Heart right ventricle (tissue), 16 donors: ENCODE measurements at regions not wholly inside any gene's neighbourhood (a gene's known extent, or its start where the extent isn't known, plus 50 kb on each side); places are given as distances from the start of the nearest gene placed in this dataset.

Experiments
- ATAC-seq, 8 donors: fragments of 200-7000 bp; cut with Tn5 transposase; one replicate each; pipeline ENCODE4 v1.9.1; 2020; ENCODE audit warnings: mild to moderate bottlenecking in 8 of 8, moderate library complexity in 8 of 8, moderate number of reproducible peaks in 1 of 8
- DNase-seq, 2 donors: peaks; one replicate each; pipeline ENCODE4 v3.0.0-alpha.2; 2020
- H3K27ac ChIP-seq, 10 donors: fragments of 200-600 bp; sonication (generic) in 2 of 10; one replicate each; pipeline versions ENCODE4 v1.5.0 to v1.8.0; 2020 to 2022; ENCODE audit warnings: mild to moderate bottlenecking in 3 of 10
- H3K27me3 ChIP-seq, 7 donors: fragments of 200-600 bp; one replicate each; pipeline ENCODE4 v1.8.0; 2021 to 2022; ENCODE audit warnings: mild to moderate bottlenecking in 2 of 7
- H3K36me3 ChIP-seq, 9 donors: fragments of 200-600 bp; sonication (generic) in 1 of 9; one replicate each; pipeline versions ENCODE4 v1.5.0 to v1.8.0; 2020 to 2022; ENCODE audit warnings: mild to moderate bottlenecking in 2 of 9
- H3K4me1 ChIP-seq, 9 donors: fragments of 200-600 bp; sonication (generic) in 1 of 9; one replicate each; pipeline versions ENCODE4 v1.5.0 to v1.8.0; 2020 to 2022; ENCODE audit warnings: mild to moderate bottlenecking in 4 of 9
- H3K4me3 ChIP-seq, 10 donors: fragments of 200-600 bp; sonication (generic) in 2 of 10; one replicate each; pipeline versions ENCODE4 v1.5.0 to v1.8.0; 2020 to 2022; ENCODE audit warnings: mild to moderate bottlenecking in 7 of 10, moderate library complexity in 2 of 10
- H3K9me3 ChIP-seq, 11 donors: fragments of 200-600 bp in 10 of 11; sonication (generic) in 2 of 11; one replicate each; pipeline versions ENCODE4 v1.5.0 to v1.8.0; 2013 to 2022; ENCODE audit warnings: mild to moderate bottlenecking in 2 of 11, control low read depth in 1 of 11, moderate library complexity in 1 of 11
- WGBS, 2 donors: extraction: QIAGEN DNeasy Blood & Tissue Kit; methylation state at CpG; one replicate each; pipeline ENCODE4 v1.1.7; 2013; ENCODE audit warnings: inconsistent platforms in 1 of 2; 5-methylcytosine and 5-hydroxymethylcytosine counted together
- intact Hi-C, 10 donors: fragments of 100-400 bp; cut with DNase I; formaldehyde crosslinking; loops; one replicate each; pipeline versions ENCODE4 v1.11.1 to v1.14.2; 2022
- TF ChIP-seq, protein P1 (sequence below), 9 donors: fragments of 200-600 bp; sonication (generic) in 2 of 9; IDR thresholded peaks; one replicate each; pipeline versions ENCODE4 v1.5.0 to v1.8.0; 2021 to 2022; ENCODE audit warnings: antibody characterized with exemption in 9 of 9, mild to moderate bottlenecking in 5 of 9, moderate library complexity in 1 of 9
- donor health status: Arrhythmogenic right ventricular cardiomyopathy.
- donor health status: ischemic (EF 13 %, LVEDD 7.1; RV severe dilation, severe dysfunction).
- donor health status: healthy with polysubstance abuse.
- donor health status: DM: no; HTN: yes; CAD: no.
- donor health status: DM: no; HTN: no; CAD: no.
- donor health status: ischemic (EF 25% LVEDD 6.9; RV normal size, moderate dysfunction).
- donor health status: ischemic (EF 25% LVEDD 5.7; RV mildly dilated, moderate dysfunction).
- donor health status: healthy.
- donor health status: DM: yes; HTN: yes; CAD: no.
- donor health status: Ischemic cardiomyopathy.
- donor health status: ischemic (EF 35%, LVEDD 5.7; RV mildly dilated, moderate dysfunction).
- donor health status: nonischemic (EF 11% LVEDD 7.7; RV severe dilation, severe dysfunction).
- donor health status: DM: yes; HTN: yes; CAD: no.
- donor health status: PGD.
- donor health status: ischemic (EF 29% LVEDD 5.4; RV normal size, mild dysfunction).
- donor health status: nonischemic (EF 23%, LVEDD 6.1; RV moderate dilation, normal function).

DNA sequence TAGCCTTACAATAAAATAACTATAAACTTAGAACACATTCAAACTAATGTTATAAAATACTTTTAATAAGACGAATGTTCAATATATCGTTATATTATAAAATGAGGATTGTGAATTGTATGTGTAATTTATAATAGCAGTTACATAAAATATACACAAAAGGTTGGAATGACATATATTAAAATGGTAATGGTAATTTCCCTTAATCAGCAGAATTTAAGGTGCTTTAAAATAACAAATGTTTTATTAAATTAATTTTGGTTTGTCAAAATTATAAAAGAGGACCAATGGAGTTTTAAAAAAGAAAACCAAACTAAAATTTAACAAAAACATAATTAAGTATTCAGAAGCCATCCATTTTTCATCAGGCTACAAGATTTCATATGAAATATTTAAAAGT lies 164.3 kb upstream of the PRDM9 start:
- no peaks in the 10 kb centered on the region for H3K4me1 ChIP-seq
- no peaks in the 10 kb centered on the region for H3K36me3 ChIP-seq
- WGBS, 2 donors = 87% methylated on average over 2 of the region's 2 CpGs
- H3K27me3 ChIP-seq = no peaks in the 10 kb centered on the region
- H3K27ac ChIP-seq = no peak overlapping the region
- TF ChIP-seq, protein P1, sequence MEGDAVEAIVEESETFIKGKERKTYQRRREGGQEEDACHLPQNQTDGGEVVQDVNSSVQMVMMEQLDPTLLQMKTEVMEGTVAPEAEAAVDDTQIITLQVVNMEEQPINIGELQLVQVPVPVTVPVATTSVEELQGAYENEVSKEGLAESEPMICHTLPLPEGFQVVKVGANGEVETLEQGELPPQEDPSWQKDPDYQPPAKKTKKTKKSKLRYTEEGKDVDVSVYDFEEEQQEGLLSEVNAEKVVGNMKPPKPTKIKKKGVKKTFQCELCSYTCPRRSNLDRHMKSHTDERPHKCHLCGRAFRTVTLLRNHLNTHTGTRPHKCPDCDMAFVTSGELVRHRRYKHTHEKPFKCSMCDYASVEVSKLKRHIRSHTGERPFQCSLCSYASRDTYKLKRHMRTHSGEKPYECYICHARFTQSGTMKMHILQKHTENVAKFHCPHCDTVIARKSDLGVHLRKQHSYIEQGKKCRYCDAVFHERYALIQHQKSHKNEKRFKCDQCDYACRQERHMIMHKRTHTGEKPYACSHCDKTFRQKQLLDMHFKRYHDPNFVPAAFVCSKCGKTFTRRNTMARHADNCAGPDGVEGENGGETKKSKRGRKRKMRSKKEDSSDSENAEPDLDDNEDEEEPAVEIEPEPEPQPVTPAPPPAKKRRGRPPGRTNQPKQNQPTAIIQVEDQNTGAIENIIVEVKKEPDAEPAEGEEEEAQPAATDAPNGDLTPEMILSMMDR (IDR thresholded peaks at IDR 0.05) = no peak
- no peak overlapping the region for H3K4me3 ChIP-seq
- H3K9me3 ChIP-seq = peaks cover 0 to 12% (median 0%) of the 10 kb centered on the region in 11 donors
- ATAC-seq (no peak), DNase-seq (no peak)
- intact Hi-C loops = no loop called here

DNA sequence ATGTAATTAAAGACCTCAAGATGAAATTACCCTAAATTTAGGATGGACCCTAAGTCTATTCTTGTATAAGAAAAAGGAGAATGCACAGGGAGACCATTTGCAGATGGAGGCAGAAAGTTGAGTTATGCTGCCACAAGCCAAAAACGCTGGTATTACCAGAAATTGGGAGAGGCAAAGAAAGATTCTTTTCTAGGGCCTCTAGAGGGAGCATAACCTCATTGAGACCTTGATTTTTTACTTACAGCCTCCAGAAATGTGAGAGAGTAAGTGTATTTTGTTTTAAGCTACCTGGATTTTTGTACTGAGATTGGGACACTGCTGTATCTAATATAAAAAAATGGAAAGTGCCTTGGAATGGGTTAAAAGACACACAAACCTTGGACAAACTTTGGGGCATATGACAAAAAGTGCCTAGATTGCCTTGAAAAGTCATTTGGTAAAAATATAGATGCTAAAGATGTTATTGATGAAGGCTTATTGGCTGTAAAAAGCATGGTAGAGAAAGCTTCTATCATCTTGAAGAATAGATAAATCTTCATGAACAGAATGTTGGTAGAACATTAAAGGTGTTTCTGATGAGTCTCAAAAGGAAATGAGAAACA lies 174.7 kb upstream of the PRDM9 start:
- 11 to 21% methylated on average over 1 of the region's 1 CpG for WGBS, 2 donors
- H3K36me3 ChIP-seq = no peaks in the 10 kb centered on the region
- ATAC-seq = no peak
- H3K4me3 ChIP-seq = no peak overlapping the region
- H3K27me3 ChIP-seq = no peaks in the 10 kb centered on the region
- H3K27ac ChIP-seq = no peak overlapping the region
- no peak for DNase-seq
- no peaks in the 10 kb centered on the region for H3K4me1 ChIP-seq
- H3K9me3 ChIP-seq = peaks cover 0 to 4% (median 0%) of the 10 kb centered on the region in 11 donors
- intact Hi-C loops = no loop called here
- TF ChIP-seq, protein P1 (IDR thresholded peaks at IDR 0.05) = peak in 4 of 9 donors; percentile 14 to 44 (median 24)

- peaks cover 0 to 4% (median 0%) of the 10 kb centered on the region in 11 donors for H3K9me3 ChIP-seq
- WGBS, 2 donors = 79 to 80% methylated on average over 3 of the region's 3 CpGs
- TF ChIP-seq, protein P1 (IDR thresholded peaks at IDR 0.05) = no peak
- intact Hi-C loops = no loop called here
- no peak overlapping the region for H3K4me3 ChIP-seq
- H3K36me3 ChIP-seq = no peaks in the 10 kb centered on the region
- H3K27me3 ChIP-seq = no peaks in the 10 kb centered on the region
- DNase-seq = no peak
- no peak for ATAC-seq
- H3K4me1 ChIP-seq = no peaks in the 10 kb centered on the region
- H3K27ac ChIP-seq = no peak overlapping the region
Measured at GRCh38 chr5:23330726-23331125, 176.7 kb upstream of the PRDM9 start.

- no peaks in the 10 kb centered on the region for H3K36me3 ChIP-seq
- H3K4me3 ChIP-seq = no peak overlapping the region
- peaks cover 0 to 4% (median 0%) of the 10 kb centered on the region in 9 donors for H3K4me1 ChIP-seq
- WGBS, 2 donors = 60 to 65% methylated on average over 3 of the region's 3 CpGs
- no peak overlapping the region for H3K27ac ChIP-seq
- no peak for DNase-seq
- TF ChIP-seq, protein P1 (IDR thresholded peaks at IDR 0.05) = no peak
- intact Hi-C loops = no loop called here
- H3K27me3 ChIP-seq = no peaks in the 10 kb centered on the region
- H3K9me3 ChIP-seq = peaks cover 0 to 3% (median 0%) of the 10 kb centered on the region in 11 donors
- ATAC-seq = no peak
Measured at GRCh38 chr5:23319901-23320300, 187.5 kb upstream of the PRDM9 start.
